ENCODE measurements at regions not wholly inside any gene's neighbourhood (a gene's known extent, or its start where the extent isn't known, plus 50 kb on each side); places are given as distances from the start of the nearest gene placed in this dataset.

GRCh38 chr6:164404812-164405488 lies 904.5 kb downstream of the C6orf118 start:
- no peak for DNase-seq
- Histone ChIP-seq H3K18ac (ENCODE audit: low read depth in 1 of 2, low read length in 2 of 2) (no peak overlapping the region), H3K23ac (ENCODE audit: low read length in 2 of 2) (no peak overlapping the region), H3K14ac (ENCODE audit: low read length in 2 of 2) (no peak overlapping the region), H4K8ac (ENCODE audit: low read length) (no peak overlapping the region), H3K9ac (ENCODE audit: low read length) (no peak overlapping the region), H3K79me1 (replicated peaks; ENCODE audit: low read length, poor library complexity, severe bottlenecking) (no peaks in the 10 kb centered on the region), H2AFZ (ENCODE audit: low read depth, low read length) (no peak overlapping the region), H3K4me1 (ENCODE audit: control insufficient read depth, insufficient read depth, low read depth, low read length) (no peaks in the 10 kb centered on the region), H4K91ac (ENCODE audit: low read length) (no peak overlapping the region), H2BK15ac (ENCODE audit: low read depth, poor library complexity, severe bottlenecking) (no peak overlapping the region), H2BK120ac (ENCODE audit: low read depth, low read length) (no peak overlapping the region), H3K4ac (ENCODE audit: low read depth in 1 of 2, low read length in 2 of 2) (no peak overlapping the region), H2BK12ac (ENCODE audit: low read length in 2 of 2) (no peak overlapping the region), H2BK5ac (ENCODE audit: low read depth, low read length, poor library complexity, severe bottlenecking) (no peak overlapping the region), H2AK5ac (ENCODE audit: low read length, severe bottlenecking) (no peak overlapping the region), H3K4me3 (ENCODE audit: insufficient read depth in 1 of 2, low read depth in 1 of 2, low read length in 2 of 2) (no peak overlapping the region), H3K36me3 (ENCODE audit: control insufficient read depth in 1 of 2, insufficient read depth in 2 of 2, low read depth in 1 of 2, low read length in 2 of 2) (no peaks in the 10 kb centered on the region), H3K27ac (ENCODE audit: low read length, poor library complexity, severe bottlenecking) (no peak overlapping the region), H3K27me3 (ENCODE audit: control insufficient read depth in 1 of 2, insufficient read depth in 1 of 2, low read length in 2 of 2) (no peaks in the 10 kb centered on the region), H3K9me3 (ENCODE audit: control insufficient read depth, low read length) (no peaks in the 10 kb centered on the region), H3K4me2 (ENCODE audit: low read length, poor library complexity, severe bottlenecking) (no peak overlapping the region)
- WGBS: 85% methylated on average over 3 of the region's 4 CpGs

- Histone ChIP-seq H3K4ac (ENCODE audit: low read depth in 1 of 2, low read length in 2 of 2) (no peak overlapping the region), H4K91ac (ENCODE audit: low read length) (no peak overlapping the region)
- WGBS: 100% methylated on average over 2 of the region's 2 CpGs
These were observed 907.5 kb downstream of the C6orf118 start for GRCh38 chr6:164401871-164402270.

GRCh38 chr6:164398647-164399046 lies 910.8 kb downstream of the C6orf118 start:
- Histone ChIP-seq H3K79me1 (replicated peaks; ENCODE audit: low read length, poor library complexity, severe bottlenecking) (no peaks in the 10 kb centered on the region), H3K36me3 (ENCODE audit: control insufficient read depth in 1 of 2, insufficient read depth in 2 of 2, low read depth in 1 of 2, low read length in 2 of 2) (no peaks in the 10 kb centered on the region), H3K27me3 (ENCODE audit: control insufficient read depth in 1 of 2, insufficient read depth in 1 of 2, low read length in 2 of 2) (no peaks in the 10 kb centered on the region), H2BK120ac (ENCODE audit: low read depth, low read length) (no peak overlapping the region), H3K9me3 (ENCODE audit: control insufficient read depth, low read length) (no peaks in the 10 kb centered on the region), H3K27ac (ENCODE audit: low read length, poor library complexity, severe bottlenecking) (no peak overlapping the region), H3K23ac (ENCODE audit: low read length in 2 of 2) (no peak overlapping the region), H3K4ac (ENCODE audit: low read depth in 1 of 2, low read length in 2 of 2) (no peak overlapping the region), H3K4me3 (ENCODE audit: insufficient read depth in 1 of 2, low read depth in 1 of 2, low read length in 2 of 2) (no peak overlapping the region), H3K14ac (ENCODE audit: low read length in 2 of 2) (no peak overlapping the region), H2AK5ac (ENCODE audit: low read length, severe bottlenecking) (no peak overlapping the region), H4K8ac (ENCODE audit: low read length) (no peak overlapping the region), H3K4me2 (ENCODE audit: low read length, poor library complexity, severe bottlenecking) (no peak overlapping the region), H3K18ac (ENCODE audit: low read depth in 1 of 2, low read length in 2 of 2) (no peak overlapping the region), H4K91ac (ENCODE audit: low read length) (no peak overlapping the region), H3K9ac (ENCODE audit: low read length) (no peak overlapping the region), H3K4me1 (ENCODE audit: control insufficient read depth, insufficient read depth, low read depth, low read length) (peaks cover 2% of the 10 kb centered on the region), H2BK12ac (ENCODE audit: low read length in 2 of 2) (no peak overlapping the region), H2BK5ac (ENCODE audit: low read depth, low read length, poor library complexity, severe bottlenecking) (no peak overlapping the region), H2BK15ac (ENCODE audit: low read depth, poor library complexity, severe bottlenecking) (no peak overlapping the region), H2AFZ (ENCODE audit: low read depth, low read length) (no peak overlapping the region)
- no peak for DNase-seq
- WGBS: no CpG with 5 or more reads among the region's 1 CpG

More at GRCh38 chr6:164401871-164402270, 907.5 kb downstream of the C6orf118 start:
- Histone ChIP-seq H2BK5ac (ENCODE audit: low read depth, low read length, poor library complexity, severe bottlenecking) (no peak overlapping the region), H2AFZ (ENCODE audit: low read depth, low read length) (no peak overlapping the region), H3K9me3 (ENCODE audit: control insufficient read depth, low read length) (no peaks in the 10 kb centered on the region), H3K23ac (ENCODE audit: low read length in 2 of 2) (no peak overlapping the region), H3K4me2 (ENCODE audit: low read length, poor library complexity, severe bottlenecking) (no peak overlapping the region), H3K4me3 (ENCODE audit: insufficient read depth in 1 of 2, low read depth in 1 of 2, low read length in 2 of 2) (no peak overlapping the region), H3K79me1 (replicated peaks; ENCODE audit: low read length, poor library complexity, severe bottlenecking) (no peaks in the 10 kb centered on the region), H3K27me3 (ENCODE audit: control insufficient read depth in 1 of 2, insufficient read depth in 1 of 2, low read length in 2 of 2) (no peaks in the 10 kb centered on the region), H3K18ac (ENCODE audit: low read depth in 1 of 2, low read length in 2 of 2) (no peak overlapping the region), H3K36me3 (ENCODE audit: control insufficient read depth in 1 of 2, insufficient read depth in 2 of 2, low read depth in 1 of 2, low read length in 2 of 2) (no peaks in the 10 kb centered on the region), H2AK5ac (ENCODE audit: low read length, severe bottlenecking) (no peak overlapping the region), H3K27ac (ENCODE audit: low read length, poor library complexity, severe bottlenecking) (no peak overlapping the region), H2BK120ac (ENCODE audit: low read depth, low read length) (no peak overlapping the region), H3K9ac (ENCODE audit: low read length) (no peak overlapping the region), H4K8ac (ENCODE audit: low read length) (no peak overlapping the region), H2BK12ac (ENCODE audit: low read length in 2 of 2) (no peak overlapping the region), H3K4me1 (ENCODE audit: control insufficient read depth, insufficient read depth, low read depth, low read length) (no peaks in the 10 kb centered on the region), H2BK15ac (ENCODE audit: low read depth, poor library complexity, severe bottlenecking) (no peak overlapping the region), H3K14ac (ENCODE audit: low read length in 2 of 2) (no peak overlapping the region)
- no peak for DNase-seq

GRCh38 chr6:164396071-164397047 lies 913.0 kb downstream of the C6orf118 start:
- Histone ChIP-seq H3K18ac (ENCODE audit: low read depth in 1 of 2, low read length in 2 of 2) (peak overlapping the region in 1 of 2 experiments; percentile 89), H3K4me1 (ENCODE audit: control insufficient read depth, insufficient read depth, low read depth, low read length) (peaks cover 2% of the 10 kb centered on the region), H3K4me2 (ENCODE audit: low read length, poor library complexity, severe bottlenecking) (peak overlapping the region; percentile 42), H2BK120ac (ENCODE audit: low read depth, low read length) (peak overlapping the region; percentile 61), H3K36me3 (ENCODE audit: control insufficient read depth in 1 of 2, insufficient read depth in 2 of 2, low read depth in 1 of 2, low read length in 2 of 2) (no peaks in the 10 kb centered on the region), H3K27ac (ENCODE audit: low read length, poor library complexity, severe bottlenecking) (no peak overlapping the region), H4K8ac (ENCODE audit: low read length) (peak overlapping the region; percentile 94), H3K27me3 (ENCODE audit: control insufficient read depth in 1 of 2, insufficient read depth in 1 of 2, low read length in 2 of 2) (no peaks in the 10 kb centered on the region), H4K91ac (ENCODE audit: low read length) (peak overlapping the region; percentile 80), H2BK12ac (ENCODE audit: low read length in 2 of 2) (no peak overlapping the region), H3K23ac (ENCODE audit: low read length in 2 of 2) (no peak overlapping the region), H2AK5ac (ENCODE audit: low read length, severe bottlenecking) (no peak overlapping the region), H3K79me1 (replicated peaks; ENCODE audit: low read length, poor library complexity, severe bottlenecking) (no peaks in the 10 kb centered on the region), H3K9ac (ENCODE audit: low read length) (peak overlapping the region; percentile 84), H2AFZ (ENCODE audit: low read depth, low read length) (peak overlapping the region; percentile 1), H2BK15ac (ENCODE audit: low read depth, poor library complexity, severe bottlenecking) (no peak overlapping the region), H3K4ac (ENCODE audit: low read depth in 1 of 2, low read length in 2 of 2) (peak overlapping the region in 1 of 2 experiments; percentile 73), H2BK5ac (ENCODE audit: low read depth, low read length, poor library complexity, severe bottlenecking) (no peak overlapping the region), H3K9me3 (ENCODE audit: control insufficient read depth, low read length) (no peaks in the 10 kb centered on the region), H3K14ac (ENCODE audit: low read length in 2 of 2) (no peak overlapping the region), H3K4me3 (ENCODE audit: insufficient read depth in 1 of 2, low read depth in 1 of 2, low read length in 2 of 2) (peak overlapping the region in 1 of 2 experiments; percentile 68)
- 87% methylated on average over 4 of the region's 9 CpGs for WGBS
- peak; percentile 24 for DNase-seq
